ENCODE measurements at regions not wholly inside any gene's neighbourhood (a gene's known extent, or its start where the extent isn't known, plus 50 kb on each side); places are given as distances from the start of the nearest gene placed in this dataset.

GRCh38 chr1:208808301-208808700, 564.1 kb upstream of the PLXNA2 start:
- no peaks in the 10 kb centered on the region for H3K9me3 ChIP-seq (replicated peaks; ENCODE audit: control insufficient read depth, low read depth, low read length)
- no peaks in the 10 kb centered on the region for H3K27me3 ChIP-seq (ENCODE audit: control insufficient read depth, insufficient read depth, low read length)
- no peaks in the 10 kb centered on the region for H3K36me3 ChIP-seq (ENCODE audit: control insufficient read depth, insufficient read depth, low read length)
- no peaks in the 10 kb centered on the region for H3K4me1 ChIP-seq (ENCODE audit: control insufficient read depth, insufficient read depth, low read length)
- DNase-seq: no peak
- no peak overlapping the region for H3K27ac ChIP-seq (ENCODE audit: low read length)
- no CpG with 5 or more reads among the region's 1 CpG for WGBS (ENCODE audit: insufficient coverage)
- H3K4me3 ChIP-seq (ENCODE audit: low read length): no peak overlapping the region

GRCh38 chr1:208809876-208810275, 565.7 kb upstream of the PLXNA2 start:
- WGBS (ENCODE audit: insufficient coverage): 83% methylated on average over 2 of the region's 3 CpGs

GRCh38 chr1:208818770-208819445, 574.7 kb upstream of the PLXNA2 start:
- no peak for DNase-seq
- Histone ChIP-seq H3K4me1 (ENCODE audit: control insufficient read depth, insufficient read depth, low read length) (no peaks in the 10 kb centered on the region), H3K36me3 (ENCODE audit: control insufficient read depth, insufficient read depth, low read length) (no peaks in the 10 kb centered on the region), H3K27me3 (ENCODE audit: control insufficient read depth, insufficient read depth, low read length) (no peaks in the 10 kb centered on the region), H3K9me3 (replicated peaks; ENCODE audit: control insufficient read depth, low read depth, low read length) (no peaks in the 10 kb centered on the region), H3K4me3 (ENCODE audit: low read length) (no peak overlapping the region), H3K27ac (ENCODE audit: low read length) (no peak overlapping the region)
- 61% methylated on average over 2 of the region's 8 CpGs for WGBS (ENCODE audit: insufficient coverage)

More at GRCh38 chr1:208809876-208810275, 565.7 kb upstream of the PLXNA2 start:
- DNase-seq: no peak
- no peaks in the 10 kb centered on the region for H3K36me3 ChIP-seq (ENCODE audit: control insufficient read depth, insufficient read depth, low read length)
- no peak overlapping the region for H3K27ac ChIP-seq (ENCODE audit: low read length)
- no peaks in the 10 kb centered on the region for H3K9me3 ChIP-seq (replicated peaks; ENCODE audit: control insufficient read depth, low read depth, low read length)
- H3K27me3 ChIP-seq (ENCODE audit: control insufficient read depth, insufficient read depth, low read length): no peaks in the 10 kb centered on the region
- H3K4me3 ChIP-seq (ENCODE audit: low read length): no peak overlapping the region
- no peaks in the 10 kb centered on the region for H3K4me1 ChIP-seq (ENCODE audit: control insufficient read depth, insufficient read depth, low read length)

GRCh38 chr1:208820580-208821212, 576.5 kb upstream of the PLXNA2 start:
- Histone ChIP-seq H3K27me3 (ENCODE audit: control insufficient read depth, insufficient read depth, low read length) (no peaks in the 10 kb centered on the region), H3K9me3 (replicated peaks; ENCODE audit: control insufficient read depth, low read depth, low read length) (no peaks in the 10 kb centered on the region), H3K4me1 (ENCODE audit: control insufficient read depth, insufficient read depth, low read length) (no peaks in the 10 kb centered on the region), H3K36me3 (ENCODE audit: control insufficient read depth, insufficient read depth, low read length) (no peaks in the 10 kb centered on the region), H3K27ac (ENCODE audit: low read length) (no peak overlapping the region), H3K4me3 (ENCODE audit: low read length) (no peak overlapping the region)
- DNase-seq: no peak
- no CpG with 5 or more reads among the region's 2 CpGs for WGBS (ENCODE audit: insufficient coverage)

- WGBS (ENCODE audit: insufficient coverage): no CpG with 5 or more reads among the region's 7 CpGs
- no peaks in the 10 kb centered on the region for H3K9me3 ChIP-seq (replicated peaks; ENCODE audit: control insufficient read depth, low read depth, low read length)
- DNase-seq: no peak
- H3K4me3 ChIP-seq (ENCODE audit: low read length): no peak overlapping the region
- H3K27ac ChIP-seq (ENCODE audit: low read length): no peak overlapping the region
- H3K27me3 ChIP-seq (ENCODE audit: control insufficient read depth, insufficient read depth, low read length): no peaks in the 10 kb centered on the region
- no peaks in the 10 kb centered on the region for H3K36me3 ChIP-seq (ENCODE audit: control insufficient read depth, insufficient read depth, low read length)
- no peaks in the 10 kb centered on the region for H3K4me1 ChIP-seq (ENCODE audit: control insufficient read depth, insufficient read depth, low read length)
Measured at GRCh38 chr1:208821939-208822338, 577.8 kb upstream of the PLXNA2 start.

- Histone ChIP-seq H3K27ac (ENCODE audit: low read length) (no peak overlapping the region), H3K9me3 (replicated peaks; ENCODE audit: control insufficient read depth, low read depth, low read length) (no peaks in the 10 kb centered on the region), H3K36me3 (ENCODE audit: control insufficient read depth, insufficient read depth, low read length) (no peaks in the 10 kb centered on the region), H3K27me3 (ENCODE audit: control insufficient read depth, insufficient read depth, low read length) (no peaks in the 10 kb centered on the region), H3K4me1 (ENCODE audit: control insufficient read depth, insufficient read depth, low read length) (no peaks in the 10 kb centered on the region), H3K4me3 (ENCODE audit: low read length) (no peak overlapping the region)
- no peak for DNase-seq
- 86% methylated on average over 1 of the region's 2 CpGs for WGBS (ENCODE audit: insufficient coverage)
Measured at GRCh38 chr1:208825300-208825699, 581.1 kb upstream of the PLXNA2 start.

- no peak for DNase-seq
- no peak overlapping the region for H3K27ac ChIP-seq (ENCODE audit: low read length)
- no peaks in the 10 kb centered on the region for H3K9me3 ChIP-seq (replicated peaks; ENCODE audit: control insufficient read depth, low read depth, low read length)
- H3K27me3 ChIP-seq (ENCODE audit: control insufficient read depth, insufficient read depth, low read length): no peaks in the 10 kb centered on the region
- H3K4me1 ChIP-seq (ENCODE audit: control insufficient read depth, insufficient read depth, low read length): no peaks in the 10 kb centered on the region
- H3K36me3 ChIP-seq (ENCODE audit: control insufficient read depth, insufficient read depth, low read length): no peaks in the 10 kb centered on the region
- WGBS (ENCODE audit: insufficient coverage): 13% methylated on average over 2 of the region's 5 CpGs
- no peak overlapping the region for H3K4me3 ChIP-seq (ENCODE audit: low read length)
Measured at GRCh38 chr1:208829595-208829994, 585.4 kb upstream of the PLXNA2 start.

- H3K4me1 ChIP-seq (ENCODE audit: control insufficient read depth, insufficient read depth, low read length): no peaks in the 10 kb centered on the region
- H3K4me3 ChIP-seq (ENCODE audit: low read length): no peak overlapping the region
- WGBS (ENCODE audit: insufficient coverage): 0% methylated on average over 2 of the region's 11 CpGs
- H3K27me3 ChIP-seq (ENCODE audit: control insufficient read depth, insufficient read depth, low read length): no peaks in the 10 kb centered on the region
- no peak overlapping the region for H3K27ac ChIP-seq (ENCODE audit: low read length)
- no peaks in the 10 kb centered on the region for H3K36me3 ChIP-seq (ENCODE audit: control insufficient read depth, insufficient read depth, low read length)
- H3K9me3 ChIP-seq (replicated peaks; ENCODE audit: control insufficient read depth, low read depth, low read length): no peaks in the 10 kb centered on the region
- peak; percentile 10 for DNase-seq
Measured at GRCh38 chr1:208834381-208835096, 590.4 kb upstream of the PLXNA2 start.

GRCh38 chr1:208835097-208835463, 590.9 kb upstream of the PLXNA2 start:
- Histone ChIP-seq H3K4me3 (ENCODE audit: low read length) (no peak overlapping the region), H3K27me3 (ENCODE audit: control insufficient read depth, insufficient read depth, low read length) (no peaks in the 10 kb centered on the region), H3K27ac (ENCODE audit: low read length) (no peak overlapping the region), H3K4me1 (ENCODE audit: control insufficient read depth, insufficient read depth, low read length) (no peaks in the 10 kb centered on the region), H3K36me3 (ENCODE audit: control insufficient read depth, insufficient read depth, low read length) (no peaks in the 10 kb centered on the region), H3K9me3 (replicated peaks; ENCODE audit: control insufficient read depth, low read depth, low read length) (no peaks in the 10 kb centered on the region)
- 29% methylated on average over 4 of the region's 6 CpGs for WGBS (ENCODE audit: insufficient coverage)
- peak; percentile 1 for DNase-seq

- no peak for DNase-seq
Measured at GRCh38 chr1:208835781-208836180, 591.6 kb upstream of the PLXNA2 start.

More at GRCh38 chr1:208835781-208836180, 591.6 kb upstream of the PLXNA2 start:
- Histone ChIP-seq H3K36me3 (ENCODE audit: control insufficient read depth, insufficient read depth, low read length) (no peaks in the 10 kb centered on the region), H3K27ac (ENCODE audit: low read length) (no peak overlapping the region), H3K27me3 (ENCODE audit: control insufficient read depth, insufficient read depth, low read length) (no peaks in the 10 kb centered on the region), H3K4me1 (ENCODE audit: control insufficient read depth, insufficient read depth, low read length) (no peaks in the 10 kb centered on the region), H3K4me3 (ENCODE audit: low read length) (no peak overlapping the region), H3K9me3 (replicated peaks; ENCODE audit: control insufficient read depth, low read depth, low read length) (no peaks in the 10 kb centered on the region)
